Muscle of arm (tissue), 1 donor: ENCODE measurements at regions not wholly inside any gene's neighbourhood (a gene's known extent, or its start where the extent isn't known, plus 50 kb on each side); places are given as distances from the start of the nearest gene placed in this dataset.

Experiments used
- DNase-seq: peaks from one replicate; pipeline ENCODE4 v3.0.0-alpha.2; 2013

- no peak for DNase-seq
These were observed 595.4 kb upstream of the AGA start for GRCh38 chr4:178037459-178038214.

GRCh38 chr4:178056996-178057395 lies 614.8 kb upstream of the AGA start:
- no peak for DNase-seq

- no peak for DNase-seq
These were observed 621.3 kb upstream of the AGA start for GRCh38 chr4:178063568-178063967.

- no peak for DNase-seq
These were observed 624.2 kb upstream of the AGA start for GRCh38 chr4:178066338-178066941.

GRCh38 chr4:178068136-178068535 lies 625.9 kb upstream of the AGA start:
- no peak for DNase-seq

GRCh38 chr4:178070163-178070562 lies 627.9 kb upstream of the AGA start:
- DNase-seq = no peak

- DNase-seq = no peak
These were observed 638.1 kb upstream of the AGA start for GRCh38 chr4:178080312-178080711.

- peak; percentile 7 for DNase-seq
These were observed 638.9 kb upstream of the AGA start for GRCh38 chr4:178081176-178081575.

- DNase-seq = no peak
These were observed 639.7 kb upstream of the AGA start for GRCh38 chr4:178081896-178082295.

- no peak for DNase-seq
These were observed 640.7 kb upstream of the AGA start for GRCh38 chr4:178082906-178083305.

GRCh38 chr4:178083968-178084367 lies 641.7 kb upstream of the AGA start:
- DNase-seq = no peak

GRCh38 chr4:178086320-178086719 lies 644.1 kb upstream of the AGA start:
- no peak for DNase-seq

- DNase-seq = no peak
These were observed 648.6 kb upstream of the AGA start for GRCh38 chr4:178090640-178091411.

- no peak for DNase-seq
These were observed 659.9 kb upstream of the AGA start for GRCh38 chr4:178102139-178102538.

GRCh38 chr4:178105242-178105641 lies 663.0 kb upstream of the AGA start:
- no peak for DNase-seq

GRCh38 chr4:178136736-178137345 lies 694.6 kb upstream of the AGA start:
- DNase-seq = no peak

- no peak for DNase-seq
These were observed 695.7 kb upstream of the AGA start for GRCh38 chr4:178137732-178138471.

GRCh38 chr4:178138491-178138890 lies 696.3 kb upstream of the AGA start:
- DNase-seq = no peak

GRCh38 chr4:178140326-178140915 lies 698.2 kb upstream of the AGA start:
- DNase-seq = no peak

GRCh38 chr4:178142724-178143123 lies 700.5 kb upstream of the AGA start:
- no peak for DNase-seq

GRCh38 chr4:178148106-178148505 lies 705.9 kb upstream of the AGA start:
- DNase-seq = no peak
